ENCODE measurements at regions not wholly inside any gene's neighbourhood (a gene's known extent, or its start where the extent isn't known, plus 50 kb on each side); places are given as distances from the start of the nearest gene placed in this dataset.

GRCh38 chr13:62087124-62087523 is 671.5 kb upstream of the PCDH20 start:
- TF ChIP-seq CEBPB (IDR thresholded peaks at IDR 0.05) (no peak), RAD21 (IDR thresholded peaks at IDR 0.05; ENCODE audit: low read depth) (no peak), YY1 (IDR thresholded peaks at IDR 0.05; ENCODE audit: low read depth) (no peak), ZBTB7A (IDR thresholded peaks at IDR 0.05; ENCODE audit: low read depth) (no peak), FOXM1 (IDR thresholded peaks at IDR 0.05; ENCODE audit: borderline replicate concordance, low read depth) (no peak), MAX (IDR thresholded peaks at IDR 0.05) (no peak), TCF12 (IDR thresholded peaks at IDR 0.05; ENCODE audit: low read depth) (no peak), CREB1 (IDR thresholded peaks at IDR 0.05; ENCODE audit: low read depth) (no peak), TAF1 (IDR thresholded peaks at IDR 0.05; ENCODE audit: low read depth) (no peak)
- TF ChIP-seq, protein P1, sequence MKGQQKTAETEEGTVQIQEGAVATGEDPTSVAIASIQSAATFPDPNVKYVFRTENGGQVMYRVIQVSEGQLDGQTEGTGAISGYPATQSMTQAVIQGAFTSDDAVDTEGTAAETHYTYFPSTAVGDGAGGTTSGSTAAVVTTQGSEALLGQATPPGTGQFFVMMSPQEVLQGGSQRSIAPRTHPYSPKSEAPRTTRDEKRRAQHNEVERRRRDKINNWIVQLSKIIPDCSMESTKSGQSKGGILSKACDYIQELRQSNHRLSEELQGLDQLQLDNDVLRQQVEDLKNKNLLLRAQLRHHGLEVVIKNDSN (IDR thresholded peaks at IDR 0.05) = no peak
- TF ChIP-seq, protein P2, sequence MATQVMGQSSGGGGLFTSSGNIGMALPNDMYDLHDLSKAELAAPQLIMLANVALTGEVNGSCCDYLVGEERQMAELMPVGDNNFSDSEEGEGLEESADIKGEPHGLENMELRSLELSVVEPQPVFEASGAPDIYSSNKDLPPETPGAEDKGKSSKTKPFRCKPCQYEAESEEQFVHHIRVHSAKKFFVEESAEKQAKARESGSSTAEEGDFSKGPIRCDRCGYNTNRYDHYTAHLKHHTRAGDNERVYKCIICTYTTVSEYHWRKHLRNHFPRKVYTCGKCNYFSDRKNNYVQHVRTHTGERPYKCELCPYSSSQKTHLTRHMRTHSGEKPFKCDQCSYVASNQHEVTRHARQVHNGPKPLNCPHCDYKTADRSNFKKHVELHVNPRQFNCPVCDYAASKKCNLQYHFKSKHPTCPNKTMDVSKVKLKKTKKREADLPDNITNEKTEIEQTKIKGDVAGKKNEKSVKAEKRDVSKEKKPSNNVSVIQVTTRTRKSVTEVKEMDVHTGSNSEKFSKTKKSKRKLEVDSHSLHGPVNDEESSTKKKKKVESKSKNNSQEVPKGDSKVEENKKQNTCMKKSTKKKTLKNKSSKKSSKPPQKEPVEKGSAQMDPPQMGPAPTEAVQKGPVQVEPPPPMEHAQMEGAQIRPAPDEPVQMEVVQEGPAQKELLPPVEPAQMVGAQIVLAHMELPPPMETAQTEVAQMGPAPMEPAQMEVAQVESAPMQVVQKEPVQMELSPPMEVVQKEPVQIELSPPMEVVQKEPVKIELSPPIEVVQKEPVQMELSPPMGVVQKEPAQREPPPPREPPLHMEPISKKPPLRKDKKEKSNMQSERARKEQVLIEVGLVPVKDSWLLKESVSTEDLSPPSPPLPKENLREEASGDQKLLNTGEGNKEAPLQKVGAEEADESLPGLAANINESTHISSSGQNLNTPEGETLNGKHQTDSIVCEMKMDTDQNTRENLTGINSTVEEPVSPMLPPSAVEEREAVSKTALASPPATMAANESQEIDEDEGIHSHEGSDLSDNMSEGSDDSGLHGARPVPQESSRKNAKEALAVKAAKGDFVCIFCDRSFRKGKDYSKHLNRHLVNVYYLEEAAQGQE (IDR thresholded peaks at IDR 0.05; ENCODE audit: low read depth) = no peak

- no peak for TF ChIP-seq MAX (IDR thresholded peaks at IDR 0.05)
- TF ChIP-seq EP300 (IDR thresholded peaks at IDR 0.05; ENCODE audit: borderline replicate concordance) = no peak
- TF ChIP-seq TEAD4 (IDR thresholded peaks at IDR 0.05) = no peak
- TF ChIP-seq YY1 (IDR thresholded peaks at IDR 0.05; ENCODE audit: low read depth) = no peak
- TF ChIP-seq CEBPB (IDR thresholded peaks at IDR 0.05) = no peak
- TF ChIP-seq FOXM1 (IDR thresholded peaks at IDR 0.05; ENCODE audit: borderline replicate concordance, low read depth) = no peak
- TF ChIP-seq, protein P2 (IDR thresholded peaks at IDR 0.05; ENCODE audit: low read depth) = no peak
- TF ChIP-seq, protein P1 (IDR thresholded peaks at IDR 0.05) = no peak
- no peak for TF ChIP-seq NFIC (IDR thresholded peaks at IDR 0.05)
- TF ChIP-seq ZBTB7A (IDR thresholded peaks at IDR 0.05; ENCODE audit: low read depth) = no peak
- TF ChIP-seq EGR1 (IDR thresholded peaks at IDR 0.05) = no peak
- TF ChIP-seq TAF1 (IDR thresholded peaks at IDR 0.05; ENCODE audit: low read depth) = no peak
- no peak for TF ChIP-seq CREB1 (IDR thresholded peaks at IDR 0.05; ENCODE audit: low read depth)
- no peak for TF ChIP-seq RAD21 (IDR thresholded peaks at IDR 0.05; ENCODE audit: low read depth)
- no peak for TF ChIP-seq TCF12 (IDR thresholded peaks at IDR 0.05; ENCODE audit: low read depth)
Measured at GRCh38 chr13:62085337-62086229, 669.9 kb upstream of the PCDH20 start.

GRCh38 chr13:62084728-62085127 is 669.1 kb upstream of the PCDH20 start:
- no peak for TF ChIP-seq NFIC (IDR thresholded peaks at IDR 0.05)

DNA sequence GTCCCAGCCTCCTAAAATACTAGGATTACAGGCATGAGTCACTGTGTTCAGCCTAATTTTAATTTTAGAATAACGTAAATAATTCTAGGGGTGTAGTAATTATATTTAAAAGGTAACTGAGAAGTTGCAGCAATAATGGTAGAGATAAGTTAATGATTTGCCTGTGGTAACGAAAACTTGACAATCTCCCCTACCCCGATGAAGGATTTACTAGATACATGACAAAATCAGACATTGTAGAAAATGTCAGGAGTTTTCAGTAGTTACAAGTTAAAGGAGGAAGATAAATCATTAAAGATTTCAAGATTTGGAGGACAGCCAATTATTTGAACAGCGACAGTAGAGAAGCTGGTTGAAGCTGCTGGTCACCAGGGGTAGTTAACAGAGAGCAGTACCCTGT is 652.2 kb upstream of the PCDH20 start:
- TF ChIP-seq CREB1 (IDR thresholded peaks at IDR 0.05; ENCODE audit: low read depth) (no peak), EGR1 (IDR thresholded peaks at IDR 0.05) (no peak), CEBPB (IDR thresholded peaks at IDR 0.05) (no peak), RAD21 (IDR thresholded peaks at IDR 0.05; ENCODE audit: low read depth) (no peak), TCF12 (IDR thresholded peaks at IDR 0.05; ENCODE audit: low read depth) (no peak)
- TF ChIP-seq, protein P2 (IDR thresholded peaks at IDR 0.05; ENCODE audit: low read depth) = no peak
